ENCODE measurements at regions not wholly inside any gene's neighbourhood (a gene's known extent, or its start where the extent isn't known, plus 50 kb on each side); places are given as distances from the start of the nearest gene placed in this dataset.

- DNase-seq (ENCODE audit: insufficient read length, low spot score): no peak
- no peak for TF ChIP-seq POLR2A (IDR thresholded peaks at IDR 0.05; ENCODE audit: low read depth, low read length)
- FAIRE-seq: no peak
Observed at GRCh38 chr14:38336298-38336697, 80.4 kb upstream of the CLEC14A start.

- no peak for TF ChIP-seq POLR2A (IDR thresholded peaks at IDR 0.05; ENCODE audit: low read depth, low read length)
- no peak for FAIRE-seq
Observed at GRCh38 chr14:38330275-38330674, 74.4 kb upstream of the CLEC14A start.

GRCh38 chr14:38329246-38329645, 73.4 kb upstream of the CLEC14A start:
- FAIRE-seq (no peak), DNase-seq (ENCODE audit: insufficient read length, low spot score) (no peak)
- TF ChIP-seq POLR2A (IDR thresholded peaks at IDR 0.05; ENCODE audit: low read depth, low read length): no peak

More at GRCh38 chr14:38330275-38330674, 74.4 kb upstream of the CLEC14A start:
- no peak for DNase-seq (ENCODE audit: insufficient read length, low spot score)

GRCh38 chr14:38316922-38317321, 61.0 kb upstream of the CLEC14A start:
- TF ChIP-seq POLR2A (IDR thresholded peaks at IDR 0.05; ENCODE audit: low read depth, low read length): no peak
- DNase-seq (ENCODE audit: insufficient read length, low spot score) (no peak), FAIRE-seq (no peak)

- TF ChIP-seq POLR2A (IDR thresholded peaks at IDR 0.05; ENCODE audit: low read depth, low read length): no peak
- no peak for DNase-seq (ENCODE audit: insufficient read length, low spot score)
- no peak for FAIRE-seq
Observed at GRCh38 chr14:38311655-38312054, 55.8 kb upstream of the CLEC14A start.

GRCh38 chr14:38310420-38310995, 54.6 kb upstream of the CLEC14A start:
- DNase-seq (ENCODE audit: insufficient read length, low spot score) (no peak), FAIRE-seq (no peak)
- no peak for TF ChIP-seq POLR2A (IDR thresholded peaks at IDR 0.05; ENCODE audit: low read depth, low read length)

- DNase-seq (ENCODE audit: insufficient read length, low spot score) (no peak), FAIRE-seq (no peak)
- no peak for TF ChIP-seq POLR2A (IDR thresholded peaks at IDR 0.05; ENCODE audit: low read depth, low read length)
Observed at GRCh38 chr14:38309522-38310277, 53.8 kb upstream of the CLEC14A start.
